Heart left ventricle (tissue), 13 donors: ENCODE measurements at regions not wholly inside any gene's neighbourhood (a gene's known extent, or its start where the extent isn't known, plus 50 kb on each side); places are given as distances from the start of the nearest gene placed in this dataset.

Experiments used
- POLR2A ChIP-seq, 2 donors: fragments of 450-650 bp; IDR thresholded peaks; one replicate each; pipeline ENCODE4 v1.6.1; 2017; ENCODE audit warnings: antibody characterized with exemption in 2 of 2, mild to moderate bottlenecking in 2 of 2, moderate library complexity in 2 of 2
- TF ChIP-seq, protein P1 (sequence below), 12 donors: fragments of 200-600 bp; sonication (generic) in 4 of 12; IDR thresholded peaks; one replicate each; pipeline versions ENCODE4 v1.5.0 to v1.8.0; 2018 to 2022; ENCODE audit warnings: antibody characterized with exemption in 12 of 12, mild to moderate bottlenecking in 5 of 12
- donor health status: ischemic (EF 13 %, LVEDD 7.1; RV severe dilation, severe dysfunction).
- donor health status: DM: no; HTN: yes; CAD: no.
- donor health status: DM: no; HTN: no; CAD: no.
- donor health status: ischemic (EF 25% LVEDD 6.9; RV normal size, moderate dysfunction).
- donor health status: ischemic (EF 25% LVEDD 5.7; RV mildly dilated, moderate dysfunction).
- donor health status: ischemic (EF 35%, LVEDD 5.7; RV mildly dilated, moderate dysfunction).
- donor health status: nonischemic (EF 11% LVEDD 7.7; RV severe dilation, severe dysfunction).
- donor health status: DM: yes; HTN: yes; CAD: no.
- donor health status: PGD.
- donor health status: ischemic (EF 29% LVEDD 5.4; RV normal size, mild dysfunction).
- donor health status: nonischemic (EF 23%, LVEDD 6.1; RV moderate dilation, normal function).

DNA sequence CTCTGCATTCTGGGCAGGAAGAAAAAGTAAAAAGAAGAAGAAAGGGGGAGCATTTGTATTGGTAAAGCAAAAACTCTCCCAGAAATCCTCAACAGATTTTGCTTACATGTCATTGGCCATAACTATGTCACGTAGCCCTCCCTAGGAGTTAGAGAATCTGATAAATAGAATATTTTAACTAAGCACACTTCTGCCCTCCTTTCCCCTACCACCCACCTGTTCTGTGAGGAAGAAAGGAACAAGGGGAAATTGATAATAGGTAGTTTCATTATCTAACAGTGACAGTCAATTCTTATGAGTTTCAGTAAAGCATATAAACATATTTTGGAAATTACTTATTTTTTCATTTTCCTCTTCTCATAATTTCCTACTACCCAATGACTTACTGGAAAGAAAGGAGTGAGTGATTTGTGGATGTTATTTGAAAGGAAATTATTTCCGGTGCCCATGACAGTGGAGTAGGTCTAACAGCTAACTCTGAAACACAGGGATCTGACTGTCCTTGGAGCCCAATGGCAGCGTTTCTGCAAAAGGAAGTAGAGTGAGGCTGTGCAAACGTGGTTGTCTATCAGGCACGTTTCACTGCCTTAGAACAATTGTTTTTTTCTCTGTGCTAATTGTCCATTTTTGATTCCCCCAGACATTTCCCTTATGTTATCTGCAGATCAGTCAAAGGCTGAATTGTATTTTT, 128.6 kb upstream of the MDFIC start:
- TF ChIP-seq, protein P1, sequence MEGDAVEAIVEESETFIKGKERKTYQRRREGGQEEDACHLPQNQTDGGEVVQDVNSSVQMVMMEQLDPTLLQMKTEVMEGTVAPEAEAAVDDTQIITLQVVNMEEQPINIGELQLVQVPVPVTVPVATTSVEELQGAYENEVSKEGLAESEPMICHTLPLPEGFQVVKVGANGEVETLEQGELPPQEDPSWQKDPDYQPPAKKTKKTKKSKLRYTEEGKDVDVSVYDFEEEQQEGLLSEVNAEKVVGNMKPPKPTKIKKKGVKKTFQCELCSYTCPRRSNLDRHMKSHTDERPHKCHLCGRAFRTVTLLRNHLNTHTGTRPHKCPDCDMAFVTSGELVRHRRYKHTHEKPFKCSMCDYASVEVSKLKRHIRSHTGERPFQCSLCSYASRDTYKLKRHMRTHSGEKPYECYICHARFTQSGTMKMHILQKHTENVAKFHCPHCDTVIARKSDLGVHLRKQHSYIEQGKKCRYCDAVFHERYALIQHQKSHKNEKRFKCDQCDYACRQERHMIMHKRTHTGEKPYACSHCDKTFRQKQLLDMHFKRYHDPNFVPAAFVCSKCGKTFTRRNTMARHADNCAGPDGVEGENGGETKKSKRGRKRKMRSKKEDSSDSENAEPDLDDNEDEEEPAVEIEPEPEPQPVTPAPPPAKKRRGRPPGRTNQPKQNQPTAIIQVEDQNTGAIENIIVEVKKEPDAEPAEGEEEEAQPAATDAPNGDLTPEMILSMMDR (IDR thresholded peaks at IDR 0.05): no peak
- TF ChIP-seq POLR2A (IDR thresholded peaks at IDR 0.05): no peak
